Progenitor cell of endocrine pancreas (in vitro differentiated cells): ENCODE measurements at regions not wholly inside any gene's neighbourhood (a gene's known extent, or its start where the extent isn't known, plus 50 kb on each side); places are given as distances from the start of the nearest gene placed in this dataset.

Source experiments
- DNase-seq: peaks from one replicate; pipeline ENCODE4 v3.0.0; 2021; ENCODE audit warnings: low spot score; ENCODE audit not compliant: unreplicated experiment
- H3K27ac Mint-ChIP-seq: 2 replicates; pipeline ENCODE4 v1.8.0; 2021; ENCODE audit warnings: mild to moderate bottlenecking, moderate library complexity, mixed read lengths
- H3K27me3 Mint-ChIP-seq: 2 replicates; pipeline ENCODE4 v1.8.0; 2021; ENCODE audit warnings: mixed read lengths
- H3K36me3 Mint-ChIP-seq: 2 replicates; pipeline ENCODE4 v1.8.0; 2022; ENCODE audit warnings: mixed read lengths; ENCODE audit not compliant: insufficient read depth
- H3K4me1 Mint-ChIP-seq: 2 replicates; pipeline ENCODE4 v1.8.0; 2021; ENCODE audit warnings: low read depth, mixed read lengths
- H3K4me3 Mint-ChIP-seq: 2 replicates; pipeline ENCODE4 v1.8.0; 2021; ENCODE audit warnings: low read depth, mild to moderate bottlenecking, moderate library complexity, mixed read lengths
- H3K9me3 Mint-ChIP-seq: 2 replicates; pipeline ENCODE4 v1.8.0; 2021; ENCODE audit warnings: low read depth, mixed read lengths
- TF ChIP-seq, protein P1 (sequence below): fragments of 200-600 bp; sonication (generic); IDR thresholded peaks from one replicate; pipeline ENCODE4 v1.5.0; 2021; ENCODE audit warnings: antibody characterized with exemption, mild to moderate bottlenecking; ENCODE audit not compliant: unreplicated experiment

DNA sequence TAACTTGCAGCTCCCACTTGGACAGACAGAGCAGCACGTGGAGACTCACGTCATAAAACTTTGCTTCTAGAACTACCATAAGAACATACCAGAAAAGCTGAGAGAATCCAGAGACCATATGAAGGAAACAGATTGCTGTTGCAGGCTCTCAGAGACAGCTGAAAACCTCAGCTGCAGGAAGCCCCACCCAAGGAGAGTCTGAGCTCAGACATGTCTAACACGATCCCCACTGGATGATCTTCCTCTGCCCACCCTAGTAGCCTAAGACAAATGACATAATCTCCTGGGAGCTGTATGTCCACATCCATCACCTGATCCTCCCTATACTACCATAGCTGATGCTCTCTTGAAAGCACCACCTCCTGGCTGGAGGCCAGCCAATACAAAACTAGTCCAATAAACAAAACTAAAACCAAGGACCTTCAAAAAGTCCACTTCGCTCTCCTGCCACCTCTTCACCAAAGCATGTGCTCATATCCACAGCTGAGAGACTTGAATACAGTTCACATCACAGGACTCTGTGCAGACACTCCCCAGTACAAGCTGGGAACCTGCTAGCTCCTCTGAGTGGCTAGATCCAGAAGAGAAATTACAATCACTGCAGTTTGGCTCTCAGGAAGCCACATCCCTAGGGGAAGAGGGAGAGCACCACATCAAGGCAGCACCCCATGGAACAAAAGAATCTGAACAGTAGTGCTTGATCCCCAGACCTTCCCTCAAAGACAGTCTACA, 257.4 kb downstream of the TRIM36 start:
- Mint-ChIP-seq H3K27me3 (no peaks in the 10 kb centered on the region), H3K36me3 (no peaks in the 10 kb centered on the region), H3K27ac (no peak overlapping the region), H3K4me3 (no peak overlapping the region), H3K9me3 (peaks cover 20% of the 10 kb centered on the region), H3K4me1 (no peaks in the 10 kb centered on the region)
- no peak for DNase-seq
- TF ChIP-seq, protein P1, sequence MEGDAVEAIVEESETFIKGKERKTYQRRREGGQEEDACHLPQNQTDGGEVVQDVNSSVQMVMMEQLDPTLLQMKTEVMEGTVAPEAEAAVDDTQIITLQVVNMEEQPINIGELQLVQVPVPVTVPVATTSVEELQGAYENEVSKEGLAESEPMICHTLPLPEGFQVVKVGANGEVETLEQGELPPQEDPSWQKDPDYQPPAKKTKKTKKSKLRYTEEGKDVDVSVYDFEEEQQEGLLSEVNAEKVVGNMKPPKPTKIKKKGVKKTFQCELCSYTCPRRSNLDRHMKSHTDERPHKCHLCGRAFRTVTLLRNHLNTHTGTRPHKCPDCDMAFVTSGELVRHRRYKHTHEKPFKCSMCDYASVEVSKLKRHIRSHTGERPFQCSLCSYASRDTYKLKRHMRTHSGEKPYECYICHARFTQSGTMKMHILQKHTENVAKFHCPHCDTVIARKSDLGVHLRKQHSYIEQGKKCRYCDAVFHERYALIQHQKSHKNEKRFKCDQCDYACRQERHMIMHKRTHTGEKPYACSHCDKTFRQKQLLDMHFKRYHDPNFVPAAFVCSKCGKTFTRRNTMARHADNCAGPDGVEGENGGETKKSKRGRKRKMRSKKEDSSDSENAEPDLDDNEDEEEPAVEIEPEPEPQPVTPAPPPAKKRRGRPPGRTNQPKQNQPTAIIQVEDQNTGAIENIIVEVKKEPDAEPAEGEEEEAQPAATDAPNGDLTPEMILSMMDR, result no peak

DNA sequence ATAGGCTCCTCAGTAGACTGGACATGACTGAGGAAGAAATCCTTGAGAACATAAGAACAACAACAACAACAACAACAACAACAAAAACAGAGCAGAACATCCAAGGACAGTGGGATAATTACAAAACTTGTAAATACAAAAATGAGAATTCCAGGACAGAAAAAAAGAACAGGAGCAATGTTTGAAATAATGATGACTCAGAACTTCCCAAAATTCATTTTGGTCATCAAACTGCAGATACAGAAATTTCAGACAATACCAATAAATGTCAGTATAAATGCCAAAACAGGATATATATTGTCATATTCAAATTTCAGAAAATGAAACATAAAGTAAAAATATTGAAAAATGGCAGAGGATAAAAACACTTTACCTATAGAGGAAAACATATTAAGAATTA, 259.0 kb downstream of the TRIM36 start:
- Mint-ChIP-seq H3K9me3 (peaks cover 26% of the 10 kb centered on the region), H3K27ac (no peak overlapping the region), H3K36me3 (no peaks in the 10 kb centered on the region), H3K4me1 (no peaks in the 10 kb centered on the region), H3K4me3 (no peak overlapping the region), H3K27me3 (no peaks in the 10 kb centered on the region)
- no peak for DNase-seq
- TF ChIP-seq, protein P1, result no peak

- no peak overlapping the region for H3K4me3 Mint-ChIP-seq
- H3K27ac Mint-ChIP-seq, result no peak overlapping the region
- H3K27me3 Mint-ChIP-seq, result no peaks in the 10 kb centered on the region
- peaks cover 26% of the 10 kb centered on the region for H3K9me3 Mint-ChIP-seq
- H3K4me1 Mint-ChIP-seq, result no peaks in the 10 kb centered on the region
- DNase-seq, result no peak
- H3K36me3 Mint-ChIP-seq, result no peaks in the 10 kb centered on the region
- TF ChIP-seq, protein P1, result no peak
Observed at GRCh38 chr5:114909424-114909823, 260.3 kb downstream of the TRIM36 start.

DNA sequence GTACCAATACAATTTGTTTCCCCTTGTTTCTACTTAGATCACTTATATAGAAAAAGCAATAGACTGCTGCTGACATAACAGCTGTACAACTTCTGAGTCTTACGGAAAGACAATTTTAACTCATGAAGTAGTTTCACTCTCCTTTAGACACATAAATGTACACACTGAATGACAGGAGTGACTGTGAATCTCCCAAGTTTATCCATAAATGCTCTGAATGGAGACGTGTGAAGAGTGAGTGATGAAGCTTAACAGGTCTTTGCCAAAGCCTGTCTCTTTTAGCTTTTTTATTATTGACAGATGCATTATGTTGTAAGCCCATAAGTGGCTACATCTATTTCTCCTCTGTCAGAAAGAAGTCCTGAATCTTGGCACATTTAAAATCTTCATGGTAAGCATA, 265.9 kb downstream of the TRIM36 start:
- no peaks in the 10 kb centered on the region for H3K27me3 Mint-ChIP-seq
- DNase-seq, result no peak
- H3K36me3 Mint-ChIP-seq, result no peaks in the 10 kb centered on the region
- no peaks in the 10 kb centered on the region for H3K4me1 Mint-ChIP-seq
- H3K4me3 Mint-ChIP-seq, result no peak overlapping the region
- H3K27ac Mint-ChIP-seq, result no peak overlapping the region
- TF ChIP-seq, protein P1, result no peak
- peaks cover 7% of the 10 kb centered on the region for H3K9me3 Mint-ChIP-seq

DNA sequence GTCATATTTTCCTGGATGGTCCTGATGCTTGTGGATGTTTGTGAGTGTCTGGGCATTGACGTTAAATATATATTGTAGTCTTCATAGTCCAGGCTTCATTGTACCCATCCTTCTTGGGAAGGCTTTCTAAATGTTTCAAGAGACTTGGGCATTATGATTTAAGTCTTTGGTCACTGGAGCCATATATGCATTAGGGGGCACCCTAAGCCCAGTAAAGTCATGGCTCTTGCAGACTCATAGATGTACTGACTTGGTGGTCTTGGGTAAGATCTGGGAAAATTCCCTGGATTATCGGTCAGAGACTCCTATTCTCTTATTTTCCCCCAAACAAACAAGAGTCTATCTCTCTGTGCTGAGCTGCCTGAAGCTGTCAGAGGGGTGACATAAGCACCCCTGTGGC, 271.1 kb downstream of the TRIM36 start:
- Mint-ChIP-seq H3K4me3 (no peak overlapping the region), H3K36me3 (no peaks in the 10 kb centered on the region), H3K27me3 (no peaks in the 10 kb centered on the region), H3K27ac (no peak overlapping the region), H3K9me3 (peaks cover 4% of the 10 kb centered on the region), H3K4me1 (no peaks in the 10 kb centered on the region)
- DNase-seq, result no peak
- TF ChIP-seq, protein P1, result peak; percentile 29
